ENCODE measurements at regions not wholly inside any gene's neighbourhood (a gene's known extent, or its start where the extent isn't known, plus 50 kb on each side); places are given as distances from the start of the nearest gene placed in this dataset.

DNA sequence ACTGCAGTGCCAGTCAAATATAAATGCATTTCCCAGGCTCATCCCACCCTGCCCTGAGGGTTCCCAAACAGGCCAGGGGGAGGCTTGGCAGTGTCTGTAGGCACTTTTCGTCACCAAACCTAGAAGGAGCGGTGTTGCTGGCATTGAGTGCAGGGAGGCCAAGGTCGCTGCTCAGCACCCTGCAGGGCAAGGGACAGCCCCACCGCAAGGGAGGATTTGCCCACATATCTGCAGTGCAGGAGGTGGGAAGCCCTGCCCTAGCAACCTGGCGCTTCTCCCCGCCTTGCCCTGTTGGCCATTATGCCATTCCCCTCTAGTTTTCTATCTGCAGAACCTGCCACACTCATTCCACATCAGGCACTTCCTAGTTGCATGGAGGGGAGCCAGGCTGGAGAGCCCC, 327.8 kb upstream of the ADCY2 start:
- H3K79me2 ChIP-seq (ENCODE audit: insufficient read depth, low read length), result no peaks in the 10 kb centered on the region
- 83% methylated on average over 6 of the region's 6 CpGs for WGBS (ENCODE audit: insufficient coverage)
- H2AFZ ChIP-seq (ENCODE audit: insufficient read depth, low read depth, low read length, poor library complexity, severe bottlenecking), result no peak overlapping the region
- H3K9me3 ChIP-seq (replicated peaks in 1 of 2; ENCODE audit: control insufficient read depth in 1 of 2, insufficient read depth in 1 of 2, low read length in 2 of 2), result no peaks in the 10 kb centered on the region
- Mint-ChIP-seq H3K36me3 (no peaks in the 10 kb centered on the region), H3K27ac (no peak overlapping the region), H3K9me3 (peaks cover 0 to 2% (median 0%) of the 10 kb centered on the region in 7 donors), H3K27me3 (ENCODE audit: low read depth in 3 of 3) (peaks cover 1 to 4% (median 3%) of the 10 kb centered on the region in 3 donors), H3K4me1 (no peaks in the 10 kb centered on the region), H3K4me3 (no peak overlapping the region)
- H3K27me3 ChIP-seq (ENCODE audit: control insufficient read depth in 2 of 2, insufficient read depth in 2 of 2, low read length in 2 of 2), result no peaks in the 10 kb centered on the region
- no peaks in the 10 kb centered on the region for H3K36me3 ChIP-seq (replicated peaks in 1 of 2; ENCODE audit: control insufficient read depth in 1 of 2, insufficient read depth in 2 of 2, low read length in 2 of 2)
- H3K9ac ChIP-seq (ENCODE audit: insufficient read depth, low read length, poor library complexity, severe bottlenecking), result no peak overlapping the region
- no peak overlapping the region for H3K27ac ChIP-seq (ENCODE audit: low read depth in 1 of 2, low read length in 2 of 2)
- no peak overlapping the region for H3K4me3 ChIP-seq (replicated peaks in 1 of 3; ENCODE audit: low read depth in 2 of 3, low read length in 3 of 3)
- no peak for DNase-seq
- H4K20me1 ChIP-seq (ENCODE audit: insufficient read depth, low read length), result no peaks in the 10 kb centered on the region
- TF ChIP-seq, protein P1, sequence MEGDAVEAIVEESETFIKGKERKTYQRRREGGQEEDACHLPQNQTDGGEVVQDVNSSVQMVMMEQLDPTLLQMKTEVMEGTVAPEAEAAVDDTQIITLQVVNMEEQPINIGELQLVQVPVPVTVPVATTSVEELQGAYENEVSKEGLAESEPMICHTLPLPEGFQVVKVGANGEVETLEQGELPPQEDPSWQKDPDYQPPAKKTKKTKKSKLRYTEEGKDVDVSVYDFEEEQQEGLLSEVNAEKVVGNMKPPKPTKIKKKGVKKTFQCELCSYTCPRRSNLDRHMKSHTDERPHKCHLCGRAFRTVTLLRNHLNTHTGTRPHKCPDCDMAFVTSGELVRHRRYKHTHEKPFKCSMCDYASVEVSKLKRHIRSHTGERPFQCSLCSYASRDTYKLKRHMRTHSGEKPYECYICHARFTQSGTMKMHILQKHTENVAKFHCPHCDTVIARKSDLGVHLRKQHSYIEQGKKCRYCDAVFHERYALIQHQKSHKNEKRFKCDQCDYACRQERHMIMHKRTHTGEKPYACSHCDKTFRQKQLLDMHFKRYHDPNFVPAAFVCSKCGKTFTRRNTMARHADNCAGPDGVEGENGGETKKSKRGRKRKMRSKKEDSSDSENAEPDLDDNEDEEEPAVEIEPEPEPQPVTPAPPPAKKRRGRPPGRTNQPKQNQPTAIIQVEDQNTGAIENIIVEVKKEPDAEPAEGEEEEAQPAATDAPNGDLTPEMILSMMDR (IDR thresholded peaks at IDR 0.05), result no peak
- no peak overlapping the region for H3K4me2 ChIP-seq (replicated peaks; ENCODE audit: extremely low read depth, low read length, poor library complexity, severe bottlenecking)
- intact Hi-C loops (cut with micrococcal nuclease), result no loop called here
- no peaks in the 10 kb centered on the region for H3K4me1 ChIP-seq (ENCODE audit: control insufficient read depth in 1 of 2, insufficient read depth in 2 of 2, low read length in 2 of 2)

DNA sequence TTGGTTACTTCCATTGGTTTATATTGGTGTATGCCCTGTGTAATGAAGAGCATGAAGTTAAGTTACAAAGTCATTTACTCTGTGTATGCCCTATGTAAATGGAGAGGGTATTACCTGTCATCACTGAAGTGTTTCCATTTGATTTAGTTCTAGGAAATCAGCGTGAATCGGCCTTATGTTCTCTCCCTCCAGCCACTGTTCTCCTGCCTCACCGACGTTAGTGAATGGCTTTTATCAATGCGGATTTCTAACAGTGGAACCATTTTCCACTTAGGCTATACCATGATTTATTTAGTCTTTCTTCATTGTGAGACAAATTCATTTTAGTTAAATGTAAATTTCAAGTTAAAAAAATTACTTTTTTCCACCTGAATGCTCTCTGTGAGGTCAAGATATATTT, 327.0 kb upstream of the ADCY2 start:
- Histone ChIP-seq H3K4me2 (replicated peaks; ENCODE audit: extremely low read depth, low read length, poor library complexity, severe bottlenecking) (no peak overlapping the region), H3K36me3 (replicated peaks in 1 of 2; ENCODE audit: control insufficient read depth in 1 of 2, insufficient read depth in 2 of 2, low read length in 2 of 2) (no peaks in the 10 kb centered on the region), H3K4me1 (ENCODE audit: control insufficient read depth in 1 of 2, insufficient read depth in 2 of 2, low read length in 2 of 2) (no peaks in the 10 kb centered on the region), H2AFZ (ENCODE audit: insufficient read depth, low read depth, low read length, poor library complexity, severe bottlenecking) (no peak overlapping the region), H3K9me3 (replicated peaks in 1 of 2; ENCODE audit: control insufficient read depth in 1 of 2, insufficient read depth in 1 of 2, low read length in 2 of 2) (no peaks in the 10 kb centered on the region), H3K27ac (ENCODE audit: low read depth in 1 of 2, low read length in 2 of 2) (no peak overlapping the region), H3K9ac (ENCODE audit: insufficient read depth, low read length, poor library complexity, severe bottlenecking) (no peak overlapping the region), H3K79me2 (ENCODE audit: insufficient read depth, low read length) (no peaks in the 10 kb centered on the region), H3K27me3 (ENCODE audit: control insufficient read depth in 2 of 2, insufficient read depth in 2 of 2, low read length in 2 of 2) (no peaks in the 10 kb centered on the region), H3K4me3 (replicated peaks in 1 of 3; ENCODE audit: low read depth in 2 of 3, low read length in 3 of 3) (no peak overlapping the region), H4K20me1 (ENCODE audit: insufficient read depth, low read length) (no peaks in the 10 kb centered on the region)
- TF ChIP-seq, protein P1 (IDR thresholded peaks at IDR 0.05), result no peak
- intact Hi-C loops (cut with micrococcal nuclease), result no loop called here
- no peak overlapping the region for H3K4me3 Mint-ChIP-seq
- H3K27ac Mint-ChIP-seq, result no peak overlapping the region
- H3K36me3 Mint-ChIP-seq, result no peaks in the 10 kb centered on the region
- peaks cover 1 to 4% (median 3%) of the 10 kb centered on the region in 3 donors for H3K27me3 Mint-ChIP-seq (ENCODE audit: low read depth in 3 of 3)
- no peak for DNase-seq
- H3K4me1 Mint-ChIP-seq, result no peaks in the 10 kb centered on the region
- no peaks in the 10 kb centered on the region for H3K9me3 Mint-ChIP-seq
- no CpG with 5 or more reads among the region's 5 CpGs for WGBS (ENCODE audit: insufficient coverage)
